A549 (cell line): ENCODE measurements at regions not wholly inside any gene's neighbourhood (a gene's known extent, or its start where the extent isn't known, plus 50 kb on each side); places are given as distances from the start of the nearest gene placed in this dataset.

Experiments used
- CBX2 ChIP-seq: fragments of 200-600 bp; sonication (generic); IDR thresholded peaks from 2 replicates; pipeline ENCODE4 v1.6.1; 2016; ENCODE audit warnings: low read depth, mild to moderate bottlenecking, borderline replicate concordance
- CBX8 ChIP-seq: fragments of 200-600 bp; sonication (generic); IDR thresholded peaks from 2 replicates; pipeline ENCODE4 v1.6.1; 2016
- CHD4 ChIP-seq: fragments of 200-600 bp; sonication (generic); IDR thresholded peaks from 2 replicates; pipeline ENCODE4 v1.6.1; 2016; ENCODE audit warnings: antibody characterized with exemption, mild to moderate bottlenecking, borderline replicate concordance
- CTCF ChIP-seq: fragments of >200 bp; sonication (Bioruptor Twin); formaldehyde crosslinking; IDR thresholded peaks from 3 replicates; pipeline ENCODE4 v1.5.1; 2016
- MAX ChIP-seq: IDR thresholded peaks from 2 replicates; pipeline ENCODE4 v1.6.1; 2012
- NR3C1 ChIP-seq: fragments of >200 bp; sonication (Bioruptor Twin); formaldehyde crosslinking; IDR thresholded peaks from 3 replicates; pipeline ENCODE4 v1.6.1; 2017
- POLR2A ChIP-seq: IDR thresholded peaks from 2 replicates; pipeline ENCODE4 v1.6.1; 2012; ENCODE audit warnings: mild to moderate bottlenecking, low read length
- SMC3 ChIP-seq: fragments of >200 bp; sonication (Bioruptor Twin); formaldehyde crosslinking; IDR thresholded peaks from 3 replicates; pipeline ENCODE4 v1.6.1; 2018; ENCODE audit warnings: inconsistent platforms
- ZNF302 ChIP-seq: fragments of 250-450 bp; sonication (Bioruptor Pico); IDR thresholded peaks from 2 replicates; pipeline ENCODE4 v1.9.0; 2021; ENCODE audit warnings: inconsistent platforms, mild to moderate bottlenecking, moderate library complexity

GRCh38 chr9:73437758-73438157 is 286.1 kb downstream of the ANXA1 start:
- TF ChIP-seq MAX (no peak), ZNF302 (CRISPR knock-in tag) (no peak), CBX2 (no peak), SMC3 (no peak), POLR2A (no peak), CTCF (no peak), NR3C1 (no peak), CHD4 (no peak), CBX8 (no peak)
